Epithelial cell of esophagus (primary cell): ENCODE measurements at regions not wholly inside any gene's neighbourhood (a gene's known extent, or its start where the extent isn't known, plus 50 kb on each side); places are given as distances from the start of the nearest gene placed in this dataset.

Experiments
- DNase-seq: peaks from one replicate; pipeline ENCODE4 v3.0.0; 2010; ENCODE audit warnings: low read depth
- H3K4me3 ChIP-seq: 2 replicates; pipeline ENCODE4 v1.5.1; 2011; ENCODE audit warnings: mild to moderate bottlenecking, low read length, control low read depth
- CTCF ChIP-seq: IDR thresholded peaks from 2 replicates; pipeline ENCODE4 v1.5.1; 2011; ENCODE audit warnings: low read depth, mild to moderate bottlenecking, low read length, control low read depth, inconsistent platforms; ENCODE audit not compliant: insufficient read depth; ENCODE audit errors: missing control alignments

GRCh38 chr7:136074843-136075242 is 97.7 kb upstream of the MTPN start:
- no peak for TF ChIP-seq CTCF
- no peak overlapping the region for H3K4me3 ChIP-seq
- DNase-seq, result no peak

DNA sequence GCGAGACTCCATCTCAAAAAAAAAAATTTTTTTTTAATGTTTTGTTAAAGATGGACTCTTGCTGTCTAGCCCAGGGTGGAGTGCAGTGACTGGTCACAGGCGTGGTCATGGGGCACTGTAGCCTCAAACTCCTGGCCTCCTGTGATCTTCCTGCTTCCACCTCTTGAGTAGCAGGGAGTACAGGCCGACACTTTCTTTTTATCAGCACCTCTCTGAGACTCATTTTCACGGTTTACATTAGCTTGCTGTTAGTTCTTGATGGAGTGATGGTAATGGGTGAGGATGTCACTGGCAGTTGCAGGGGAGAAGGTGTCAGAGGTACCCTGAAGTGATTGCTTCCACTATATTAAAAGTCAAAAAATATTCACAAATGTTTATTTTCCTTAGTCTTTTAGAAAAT is 95.3 kb upstream of the MTPN start:
- no peak overlapping the region for H3K4me3 ChIP-seq
- no peak for DNase-seq
- no peak for TF ChIP-seq CTCF

- no peak for TF ChIP-seq CTCF
- DNase-seq, result no peak
- no peak overlapping the region for H3K4me3 ChIP-seq
Measured at GRCh38 chr7:136070736-136071505, 93.8 kb upstream of the MTPN start.

DNA sequence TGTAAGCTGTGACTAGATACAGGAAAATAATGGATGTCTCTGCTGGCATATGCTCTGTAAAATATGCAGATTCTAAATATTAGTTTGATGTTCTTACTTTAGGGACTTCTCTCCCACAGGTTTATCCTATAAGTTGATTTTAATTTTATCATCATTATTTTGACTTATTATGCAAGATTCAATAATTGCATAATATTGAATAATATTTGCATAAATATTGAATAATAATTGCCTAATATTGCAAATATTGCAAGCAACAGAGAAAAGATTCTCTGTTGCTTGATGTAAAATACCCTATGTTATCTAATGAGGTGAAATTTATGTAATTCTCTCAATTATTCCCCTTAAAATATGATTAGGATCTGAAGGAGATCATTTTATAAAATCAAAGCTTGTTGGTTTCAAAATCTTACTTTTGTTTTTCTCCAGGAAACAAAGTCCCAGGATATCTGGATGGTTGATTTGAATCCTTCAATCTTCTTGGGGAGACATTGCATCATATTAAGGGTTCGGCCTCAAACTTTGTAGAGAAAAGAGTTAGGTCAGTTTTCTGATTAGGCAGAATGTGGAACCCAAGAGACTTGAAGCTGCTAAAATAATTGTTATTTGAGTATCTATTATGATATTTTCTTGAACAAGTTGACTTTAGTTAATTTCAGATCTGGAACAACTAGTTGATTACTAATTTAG is 92.8 kb upstream of the MTPN start:
- no peak overlapping the region for H3K4me3 ChIP-seq
- DNase-seq, result no peak
- TF ChIP-seq CTCF, result no peak

GRCh38 chr7:136067277-136067676 is 90.1 kb upstream of the MTPN start:
- no peak overlapping the region for H3K4me3 ChIP-seq
- no peak for TF ChIP-seq CTCF
- no peak for DNase-seq

- no peak for DNase-seq
- no peak overlapping the region for H3K4me3 ChIP-seq
- no peak for TF ChIP-seq CTCF
Measured at GRCh38 chr7:136066304-136067143, 89.4 kb upstream of the MTPN start.
